IPS-15b (cell line): ENCODE measurements at regions not wholly inside any gene's neighbourhood (a gene's known extent, or its start where the extent isn't known, plus 50 kb on each side); places are given as distances from the start of the nearest gene placed in this dataset.
"Not testable (repeated sequence)": the region's sequence is repeated elsewhere in the genome, so short reads cannot be mapped to it uniquely, and the experiment has no call there.

Source experiments
- H3K27me3 ChIP-seq: one replicate; pipeline ENCODE4 v1.6.1; 2013; ENCODE audit warnings: low read length; ENCODE audit not compliant: control insufficient read depth, insufficient read depth
- H3K36me3 ChIP-seq: one replicate; pipeline ENCODE4 v1.6.1; 2013; ENCODE audit warnings: low read length; ENCODE audit not compliant: control insufficient read depth, insufficient read depth
- H3K4me1 ChIP-seq: one replicate; pipeline ENCODE4 v1.6.1; 2013; ENCODE audit warnings: mild to moderate bottlenecking, low read length; ENCODE audit not compliant: control insufficient read depth, insufficient read depth
- H3K4me3 ChIP-seq: one replicate; pipeline ENCODE4 v1.5.1; 2013; ENCODE audit warnings: low read depth, low read length
- H3K9ac ChIP-seq: one replicate; pipeline ENCODE4 v1.6.1; 2013; ENCODE audit warnings: low read depth, mild to moderate bottlenecking, low read length
- H3K9me3 ChIP-seq: one replicate; pipeline ENCODE4 v1.6.1; 2013; ENCODE audit warnings: mild to moderate bottlenecking, low read length; ENCODE audit not compliant: control insufficient read depth, insufficient read depth

DNA sequence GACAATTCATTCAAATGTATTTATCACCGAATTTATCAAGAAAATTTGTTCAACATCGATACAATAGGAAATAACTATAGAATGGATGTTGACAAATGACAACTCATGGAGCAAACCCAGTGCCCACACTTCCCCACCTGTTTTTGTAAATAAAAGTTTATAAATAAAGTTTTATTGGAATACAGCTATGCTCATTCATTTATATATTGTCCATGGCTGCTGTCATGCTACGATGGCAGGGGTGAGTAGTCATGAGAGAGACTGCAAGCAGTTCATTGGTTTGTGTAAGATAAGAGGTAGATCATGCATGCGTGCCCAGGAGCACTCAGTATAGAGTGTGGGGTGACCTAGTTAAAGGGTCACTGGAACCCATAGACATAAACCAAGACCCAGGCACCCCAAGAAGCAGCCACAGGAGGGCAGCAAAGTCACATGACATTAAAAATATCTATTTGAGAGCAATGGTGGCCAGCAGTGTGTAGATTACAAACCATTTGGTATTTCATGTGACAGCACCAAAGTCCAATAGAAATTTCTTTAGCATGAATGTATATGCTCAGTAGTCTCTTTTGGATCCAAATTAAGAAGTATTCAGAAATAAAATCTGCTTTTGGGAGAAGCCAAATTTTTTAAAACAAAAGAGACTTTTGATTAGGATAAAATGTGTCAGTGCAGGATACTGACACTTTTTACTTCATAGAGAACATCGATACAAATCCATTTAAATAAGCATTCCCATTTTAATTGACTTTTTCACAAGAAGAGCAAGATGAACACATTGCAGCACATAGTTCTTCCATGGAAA is 794.8 kb downstream of the MCTP2 start:
- Histone ChIP-seq H3K27me3 (no peaks in the 10 kb centered on the region), H3K4me3 (no peak overlapping the region), H3K36me3 (no peaks in the 10 kb centered on the region), H3K9ac (no peak overlapping the region), H3K4me1 (no peaks in the 10 kb centered on the region), H3K9me3 (no peaks in the 10 kb centered on the region)

- no peak overlapping the region for H3K4me3 ChIP-seq
- H3K9me3 ChIP-seq: no peaks in the 10 kb centered on the region
- no peaks in the 10 kb centered on the region for H3K4me1 ChIP-seq
- no peaks in the 10 kb centered on the region for H3K27me3 ChIP-seq
- no peak overlapping the region for H3K9ac ChIP-seq
- H3K36me3 ChIP-seq: no peaks in the 10 kb centered on the region
Measured at GRCh38 chr15:95027981-95028380, 796.6 kb downstream of the MCTP2 start.

GRCh38 chr15:95032156-95032555 is 800.8 kb downstream of the MCTP2 start:
- H3K4me3 ChIP-seq: no peak overlapping the region
- H3K36me3 ChIP-seq: no peaks in the 10 kb centered on the region
- H3K4me1 ChIP-seq: no peaks in the 10 kb centered on the region
- H3K27me3 ChIP-seq: no peaks in the 10 kb centered on the region
- no peaks in the 10 kb centered on the region for H3K9me3 ChIP-seq
- no peak overlapping the region for H3K9ac ChIP-seq

GRCh38 chr15:95035106-95035505 is 803.7 kb downstream of the MCTP2 start:
- Histone ChIP-seq H3K4me3 (no peak overlapping the region), H3K9ac (no peak overlapping the region), H3K9me3 (no peaks in the 10 kb centered on the region), H3K36me3 (no peaks in the 10 kb centered on the region), H3K4me1 (no peaks in the 10 kb centered on the region), H3K27me3 (no peaks in the 10 kb centered on the region)

GRCh38 chr15:95041297-95041696 is 809.9 kb downstream of the MCTP2 start:
- Histone ChIP-seq H3K9ac (no peak overlapping the region), H3K4me3 (no peak overlapping the region), H3K9me3 (no peaks in the 10 kb centered on the region), H3K4me1 (peaks cover 34% of the 10 kb centered on the region), H3K27me3 (no peaks in the 10 kb centered on the region), H3K36me3 (no peaks in the 10 kb centered on the region)

DNA sequence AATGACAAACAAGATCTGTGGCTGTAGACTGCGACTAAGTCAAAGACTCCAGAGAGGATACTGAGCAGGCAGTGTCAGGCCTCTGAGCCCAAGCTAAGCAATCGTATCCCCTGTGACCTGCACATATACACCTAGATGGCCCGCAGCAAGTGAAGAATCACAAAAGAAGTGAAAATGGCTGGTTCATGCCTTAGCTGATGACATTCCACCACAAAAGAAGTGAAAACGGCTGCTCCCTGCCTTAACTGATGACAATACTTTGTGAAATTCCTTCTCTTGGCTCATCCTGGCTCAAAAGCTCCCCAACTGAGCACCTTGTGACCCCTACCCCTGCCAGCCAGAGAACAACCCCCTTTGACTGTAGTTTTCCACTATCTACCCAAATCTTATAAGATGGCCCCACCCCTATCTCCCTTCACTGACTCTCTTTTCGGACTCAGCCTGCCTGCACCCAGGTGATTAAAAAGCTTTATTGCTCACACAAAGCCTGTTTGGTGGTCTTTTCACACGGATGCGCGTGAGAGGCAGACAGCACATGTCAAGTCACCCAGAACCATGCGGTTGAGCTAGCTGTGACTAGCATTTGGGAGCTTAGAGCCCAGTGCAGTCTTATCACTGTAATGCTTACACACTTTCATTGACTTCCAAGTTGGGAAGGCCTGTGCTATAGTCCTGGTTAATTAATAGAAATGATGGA is 812.0 kb downstream of the MCTP2 start:
- peak overlapping the region; percentile 41 for H3K9ac ChIP-seq
- H3K4me1 ChIP-seq: peaks cover 37% of the 10 kb centered on the region
- not testable (repeated sequence) for H3K36me3 ChIP-seq, H3K9me3 ChIP-seq, H3K4me3 ChIP-seq, H3K27me3 ChIP-seq

- Histone ChIP-seq H3K4me1 (peaks cover 37% of the 10 kb centered on the region), H3K9ac (peak overlapping the region; percentile 41), H3K27me3 (no peaks in the 10 kb centered on the region), H3K36me3 (peaks cover 3% of the 10 kb centered on the region), H3K9me3 (peaks cover 3% of the 10 kb centered on the region), H3K4me3 (no peak overlapping the region)
Measured at GRCh38 chr15:95043933-95044313, 812.6 kb downstream of the MCTP2 start.

DNA sequence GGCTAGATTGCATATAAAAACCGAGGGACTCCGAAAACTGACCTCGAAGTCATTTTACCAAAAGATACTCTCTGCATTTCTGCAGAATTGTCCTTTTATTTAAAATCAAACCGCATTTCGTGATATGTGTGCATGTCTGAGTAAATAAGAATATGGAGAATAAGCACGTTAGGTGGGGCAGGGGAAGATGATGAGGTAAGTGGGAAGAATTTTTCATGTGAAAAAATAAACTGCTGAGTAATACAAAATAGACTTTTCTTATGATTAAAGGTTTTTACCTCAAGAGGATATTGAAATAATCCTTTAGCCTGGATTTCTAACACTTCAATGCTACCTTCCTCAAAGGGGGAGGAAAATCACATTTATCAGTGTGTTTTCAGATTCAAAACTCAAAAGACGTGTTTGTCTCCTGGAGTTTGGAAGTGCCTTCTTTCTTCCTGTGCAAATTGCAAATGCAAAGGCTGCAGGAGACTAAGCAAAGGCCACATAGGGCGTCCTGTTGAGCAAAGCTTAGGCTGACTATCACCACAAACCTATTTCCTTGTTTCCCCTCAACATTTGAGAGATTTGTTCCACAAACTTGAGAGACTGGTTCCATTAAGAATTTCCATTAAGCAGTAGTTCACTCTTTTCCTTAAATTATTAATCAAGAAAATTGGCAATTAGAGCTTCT is 813.5 kb downstream of the MCTP2 start:
- peaks cover 3% of the 10 kb centered on the region for H3K36me3 ChIP-seq
- no peak overlapping the region for H3K9ac ChIP-seq
- H3K27me3 ChIP-seq: no peaks in the 10 kb centered on the region
- no peak overlapping the region for H3K4me3 ChIP-seq
- H3K9me3 ChIP-seq: peaks cover 3% of the 10 kb centered on the region
- H3K4me1 ChIP-seq: peaks cover 37% of the 10 kb centered on the region

- Histone ChIP-seq H3K9me3 (peaks cover 3% of the 10 kb centered on the region), H3K4me3 (no peak overlapping the region), H3K4me1 (no peaks in the 10 kb centered on the region), H3K27me3 (no peaks in the 10 kb centered on the region), H3K9ac (no peak overlapping the region), H3K36me3 (peaks cover 3% of the 10 kb centered on the region)
Measured at GRCh38 chr15:95051861-95052260, 820.5 kb downstream of the MCTP2 start.

- Histone ChIP-seq H3K36me3 (no peaks in the 10 kb centered on the region), H3K9me3 (peaks cover 3% of the 10 kb centered on the region), H3K9ac (no peak overlapping the region), H3K4me1 (no peaks in the 10 kb centered on the region), H3K27me3 (no peaks in the 10 kb centered on the region), H3K4me3 (no peak overlapping the region)
Measured at GRCh38 chr15:95059346-95059905, 828.1 kb downstream of the MCTP2 start.

- Histone ChIP-seq H3K9me3 (no peaks in the 10 kb centered on the region), H3K4me1 (no peaks in the 10 kb centered on the region), H3K4me3 (no peak overlapping the region), H3K27me3 (no peaks in the 10 kb centered on the region), H3K9ac (no peak overlapping the region), H3K36me3 (no peaks in the 10 kb centered on the region)
Measured at GRCh38 chr15:95068701-95069521, 837.5 kb downstream of the MCTP2 start.
